OCI-LY1 (cell line): ENCODE measurements at regions not wholly inside any gene's neighbourhood (a gene's known extent, or its start where the extent isn't known, plus 50 kb on each side); places are given as distances from the start of the nearest gene placed in this dataset.

ENCODE experiments used
- H2AFZ ChIP-seq: fragments of 200-600 bp; sonication (generic), shearing (Covaris generic); 2 replicates; pipeline ENCODE4 v1.6.0; 2014; ENCODE audit warnings: antibody characterized with exemption, mild to moderate bottlenecking, low read length
- H3F3A ChIP-seq: fragments of 200-600 bp; sonication (generic), shearing (Covaris generic); 2 replicates; pipeline ENCODE4 v1.6.0; 2014; ENCODE audit warnings: mild to moderate bottlenecking, antibody characterized with exemption, low read length, moderate library complexity; ENCODE audit not compliant: insufficient read depth
- H3K27ac ChIP-seq: fragments of 200-600 bp; sonication (generic); 2 replicates; pipeline ENCODE4 v1.5.1; 2014; ENCODE audit warnings: low read length, mixed run types, mild to moderate bottlenecking, low read depth; ENCODE audit not compliant: poor library complexity, severe bottlenecking
- H3K27me3 ChIP-seq: fragments of 200-600 bp; sonication (generic); 2 replicates; pipeline ENCODE4 v1.6.0; 2014; ENCODE audit warnings: antibody characterized with exemption, mild to moderate bottlenecking, low read length, moderate library complexity; ENCODE audit not compliant: insufficient read depth
- H3K36me3 ChIP-seq: fragments of 200-600 bp; sonication (generic); 2 replicates; pipeline ENCODE4 v1.6.1; 2014; ENCODE audit warnings: mild to moderate bottlenecking, antibody characterized with exemption, low read length, moderate library complexity, mixed read lengths; ENCODE audit not compliant: insufficient read depth
- H3K4me1 ChIP-seq: fragments of 200-600 bp; sonication (generic); 2 replicates; pipeline ENCODE4 v1.5.1; 2014; ENCODE audit warnings: mild to moderate bottlenecking, low read length, moderate library complexity; ENCODE audit not compliant: insufficient read depth, severe bottlenecking
- H3K4me2 ChIP-seq: fragments of 200-600 bp; sonication (generic), shearing (Covaris generic); 2 replicates; pipeline ENCODE4 v1.6.1; 2014; ENCODE audit warnings: low read length
- H3K4me3 ChIP-seq: fragments of 200-600 bp; sonication (generic); 2 replicates; pipeline ENCODE4 v1.5.1; 2014; ENCODE audit warnings: low read length, low read depth, mild to moderate bottlenecking, mixed read lengths; ENCODE audit not compliant: poor library complexity, severe bottlenecking
- H3K79me2 ChIP-seq: fragments of 200-600 bp; shearing (Covaris generic); 2 replicates; pipeline ENCODE4 v1.6.1; 2016; ENCODE audit warnings: mixed run types, low read length, mixed read lengths; ENCODE audit not compliant: insufficient read depth
- H3K9ac ChIP-seq: fragments of 200-600 bp; sonication (generic), shearing (Covaris generic); 2 replicates; pipeline ENCODE4 v1.6.1; 2014; ENCODE audit warnings: mild to moderate bottlenecking, low read length, mixed read lengths
- H3K9me2 ChIP-seq: fragments of 200-600 bp; sonication (generic), shearing (Covaris generic); 2 replicates; pipeline ENCODE4 v1.6.1; 2014; ENCODE audit warnings: low read depth, mild to moderate bottlenecking, low read length, mixed read lengths
- H3K9me3 ChIP-seq: fragments of 200-600 bp; shearing (Covaris generic); 2 replicates; pipeline ENCODE4 v1.6.1; 2014; ENCODE audit warnings: low read length, mixed read lengths
- H4K20me1 ChIP-seq: fragments of 200-600 bp; sonication (generic), shearing (Covaris generic); 2 replicates; pipeline ENCODE4 v1.6.0; 2016; ENCODE audit warnings: mild to moderate bottlenecking, low read length; ENCODE audit not compliant: insufficient read depth
- CTCF ChIP-seq: fragments of 200-600 bp; sonication (generic), shearing (Covaris generic); IDR thresholded peaks from 2 replicates; pipeline ENCODE4 v1.5.1; 2017; ENCODE audit warnings: mild to moderate bottlenecking, antibody characterized with exemption, low read length, moderate library complexity, mixed read lengths
- EZH2 ChIP-seq: fragments of 200-600 bp; sonication (generic), shearing (Covaris generic); IDR thresholded peaks from 2 replicates; pipeline ENCODE4 v1.8.0; 2017; ENCODE audit warnings: borderline replicate concordance, mixed run types, mild to moderate bottlenecking, antibody characterized with exemption, low read length, moderate library complexity, mixed read lengths

GRCh38 chr10:125214283-125214570, 53.9 kb upstream of the CTBP2 start:
- no peaks in the 10 kb centered on the region for H3K36me3 ChIP-seq
- no peak overlapping the region for H3K4me2 ChIP-seq
- TF ChIP-seq CTCF (no peak), EZH2 (no peak)
- no peak overlapping the region for H3K27ac ChIP-seq
- no peaks in the 10 kb centered on the region for H3K79me2 ChIP-seq
- H3F3A ChIP-seq = no peaks in the 10 kb centered on the region
- peaks cover 6% of the 10 kb centered on the region; the same call in 1 of the 2 replicates for H3K27me3 ChIP-seq
- H3K9me2 ChIP-seq = no peaks in the 10 kb centered on the region
- H3K9me3 ChIP-seq = no peaks in the 10 kb centered on the region
- no peaks in the 10 kb centered on the region for H3K4me1 ChIP-seq
- no peak overlapping the region for H2AFZ ChIP-seq
- no peak overlapping the region for H3K4me3 ChIP-seq
- H4K20me1 ChIP-seq = no peaks in the 10 kb centered on the region
- no peak overlapping the region for H3K9ac ChIP-seq

GRCh38 chr10:125213541-125214282, 53.3 kb upstream of the CTBP2 start:
- no peak overlapping the region for H3K27ac ChIP-seq
- H3K4me2 ChIP-seq = no peak overlapping the region
- H3K36me3 ChIP-seq = no peaks in the 10 kb centered on the region
- H3K4me1 ChIP-seq = no peaks in the 10 kb centered on the region
- H3K79me2 ChIP-seq = no peaks in the 10 kb centered on the region
- H3K27me3 ChIP-seq = peaks cover 6% of the 10 kb centered on the region; the same call in 1 of the 2 replicates
- no peaks in the 10 kb centered on the region for H3F3A ChIP-seq
- no peak overlapping the region for H3K4me3 ChIP-seq
- no peaks in the 10 kb centered on the region for H4K20me1 ChIP-seq
- no peaks in the 10 kb centered on the region for H3K9me2 ChIP-seq
- TF ChIP-seq EZH2 = no peak
- TF ChIP-seq CTCF = no peak
- H3K9me3 ChIP-seq = no peaks in the 10 kb centered on the region
- H2AFZ ChIP-seq = no peak overlapping the region
- H3K9ac ChIP-seq = no peak overlapping the region

GRCh38 chr10:125212150-125212809, 51.9 kb upstream of the CTBP2 start:
- no peaks in the 10 kb centered on the region for H3K9me3 ChIP-seq
- H3F3A ChIP-seq = no peaks in the 10 kb centered on the region
- no peak overlapping the region for H3K27ac ChIP-seq
- H3K9me2 ChIP-seq = no peaks in the 10 kb centered on the region
- no peaks in the 10 kb centered on the region for H3K4me1 ChIP-seq
- H4K20me1 ChIP-seq = no peaks in the 10 kb centered on the region
- H3K79me2 ChIP-seq = no peaks in the 10 kb centered on the region
- H3K9ac ChIP-seq = no peak overlapping the region
- peaks cover 6% of the 10 kb centered on the region; the same call in 1 of the 2 replicates for H3K27me3 ChIP-seq
- no peak overlapping the region for H3K4me3 ChIP-seq
- H2AFZ ChIP-seq = no peak overlapping the region
- H3K4me2 ChIP-seq = no peak overlapping the region
- H3K36me3 ChIP-seq = no peaks in the 10 kb centered on the region
- TF ChIP-seq CTCF = no peak
- TF ChIP-seq EZH2 = no peak
